Left ventricle myocardium inferior (tissue), 1 donor: ENCODE measurements at regions not wholly inside any gene's neighbourhood (a gene's known extent, or its start where the extent isn't known, plus 50 kb on each side); places are given as distances from the start of the nearest gene placed in this dataset.

Experiments
- DNase-seq: peaks from one replicate; pipeline ENCODE4 v3.0.0-alpha.2; 2020
- H3K27ac ChIP-seq: fragments of 200-600 bp; replicated peaks from 2 replicates; pipeline ENCODE4 v1.8.0; 2021
- H3K27me3 ChIP-seq: fragments of 200-600 bp; 2 replicates; pipeline ENCODE4 v1.8.0; 2021; ENCODE audit warnings: low read depth
- H3K36me3 ChIP-seq: fragments of 200-600 bp; 2 replicates; pipeline ENCODE4 v1.8.0; 2021
- H3K4me1 ChIP-seq: fragments of 200-600 bp; 2 replicates; pipeline ENCODE4 v1.8.0; 2021
- H3K4me3 ChIP-seq: fragments of 200-600 bp; 2 replicates; pipeline ENCODE4 v1.8.0; 2021; ENCODE audit warnings: mild to moderate bottlenecking, moderate library complexity
- H3K9me3 ChIP-seq: fragments of 200-600 bp; replicated peaks from 2 replicates; pipeline ENCODE4 v1.8.0; 2021
- CTCF ChIP-seq: fragments of 200-600 bp; IDR thresholded peaks from 2 replicates; pipeline ENCODE4 v1.8.0; 2021; ENCODE audit warnings: antibody characterized with exemption, mild to moderate bottlenecking, borderline replicate concordance
- intact Hi-C: fragments of 100-400 bp; cut with micrococcal nuclease; formaldehyde crosslinking; loops from one replicate; pipeline ENCODE4 v1.11.0; 2022
- donor health status: DM: no; HTN: yes; CAD: no; lungs with severe emphysema.

- Histone ChIP-seq H3K27me3 (peaks cover 90% of the 10 kb centered on the region), H3K36me3 (no peaks in the 10 kb centered on the region), H3K4me3 (no peak overlapping the region), H3K27ac (no peak overlapping the region), H3K4me1 (no peaks in the 10 kb centered on the region), H3K9me3 (no peaks in the 10 kb centered on the region)
- TF ChIP-seq CTCF = no peak
- intact Hi-C loops = no loop called here
- no peak for DNase-seq
Measured at GRCh38 chr1:22267413-22268175, 124.7 kb upstream of the WNT4 start.

GRCh38 chr1:22268327-22268726 is 125.4 kb upstream of the WNT4 start:
- Histone ChIP-seq H3K27me3 (peaks cover 88% of the 10 kb centered on the region), H3K4me3 (no peak overlapping the region), H3K9me3 (no peaks in the 10 kb centered on the region), H3K36me3 (no peaks in the 10 kb centered on the region), H3K27ac (no peak overlapping the region), H3K4me1 (no peaks in the 10 kb centered on the region)
- intact Hi-C loops = no loop called here
- no peak for TF ChIP-seq CTCF
- DNase-seq = no peak

- DNase-seq = no peak
- no peaks in the 10 kb centered on the region for H3K36me3 ChIP-seq
- H3K9me3 ChIP-seq = no peaks in the 10 kb centered on the region
- H3K4me3 ChIP-seq = no peak overlapping the region
- H3K4me1 ChIP-seq = no peaks in the 10 kb centered on the region
- no peak overlapping the region for H3K27ac ChIP-seq
- H3K27me3 ChIP-seq = peaks cover 85% of the 10 kb centered on the region
- no peak for TF ChIP-seq CTCF
- intact Hi-C loops = no loop called here
Measured at GRCh38 chr1:22271847-22272801, 129.2 kb upstream of the WNT4 start.

- Histone ChIP-seq H3K27me3 (peaks cover 85% of the 10 kb centered on the region), H3K27ac (no peak overlapping the region), H3K4me3 (no peak overlapping the region), H3K9me3 (no peaks in the 10 kb centered on the region), H3K4me1 (no peaks in the 10 kb centered on the region), H3K36me3 (no peaks in the 10 kb centered on the region)
- TF ChIP-seq CTCF = no peak
- no peak for DNase-seq
- intact Hi-C loops = no loop called here
Measured at GRCh38 chr1:22273686-22274681, 131.1 kb upstream of the WNT4 start.

- H3K4me1 ChIP-seq = no peaks in the 10 kb centered on the region
- no peak for TF ChIP-seq CTCF
- intact Hi-C loops = no loop called here
- H3K27me3 ChIP-seq = peaks cover 85% of the 10 kb centered on the region
- no peak overlapping the region for H3K4me3 ChIP-seq
- H3K27ac ChIP-seq = no peak overlapping the region
- no peak for DNase-seq
- H3K9me3 ChIP-seq = peaks cover 8% of the 10 kb centered on the region
- no peaks in the 10 kb centered on the region for H3K36me3 ChIP-seq
Measured at GRCh38 chr1:22275167-22275566, 132.3 kb upstream of the WNT4 start.
